H9 (cell line): ENCODE measurements at regions not wholly inside any gene's neighbourhood (a gene's known extent, or its start where the extent isn't known, plus 50 kb on each side); places are given as distances from the start of the nearest gene placed in this dataset.

Experiments used
- DNase-seq: peaks from one replicate; pipeline ENCODE4 v3.0.0-alpha.2; 2017
- H2AFZ ChIP-seq: one replicate; pipeline ENCODE4 v1.6.1; 2013; ENCODE audit warnings: mild to moderate bottlenecking, low read length, control low read depth, moderate library complexity
- H2AK5ac ChIP-seq: 2 replicates; pipeline ENCODE4 v1.6.1; 2013; ENCODE audit warnings: low read length, control low read depth, mixed read lengths; ENCODE audit not compliant: insufficient read length
- H2BK120ac ChIP-seq: one replicate; pipeline ENCODE4 v1.6.1; 2013; ENCODE audit warnings: low read depth, mild to moderate bottlenecking, low read length, control low read depth, inconsistent platforms; ENCODE audit not compliant: poor library complexity, severe bottlenecking
- H2BK12ac ChIP-seq: 2 replicates; pipeline ENCODE4 v1.6.1; 2013; ENCODE audit warnings: low read length, control low read depth, mixed read lengths, low read depth; ENCODE audit not compliant: insufficient read length
- H2BK15ac ChIP-seq: 2 replicates; pipeline ENCODE4 v1.6.1; 2013; ENCODE audit warnings: low read depth, low read length, control low read depth
- H2BK20ac ChIP-seq: one replicate; pipeline ENCODE4 v1.6.1; 2013; ENCODE audit warnings: low read depth, mild to moderate bottlenecking, low read length, control low read depth, inconsistent platforms; ENCODE audit not compliant: poor library complexity, severe bottlenecking
- H2BK5ac ChIP-seq: 2 replicates; pipeline ENCODE4 v1.6.1; 2013; ENCODE audit warnings: low read length, control low read depth, mixed read lengths; ENCODE audit not compliant: insufficient read length
- H3K14ac ChIP-seq: 2 replicates; pipeline ENCODE4 v1.6.1; 2013; ENCODE audit warnings: low read length, control low read depth; ENCODE audit not compliant: insufficient read depth
- H3K18ac ChIP-seq: 2 replicates; pipeline ENCODE4 v1.6.1; 2013; ENCODE audit warnings: low read depth, mild to moderate bottlenecking, mixed read lengths, low read length, control low read depth; ENCODE audit not compliant: insufficient read length
- H3K23ac ChIP-seq: 2 replicates; pipeline ENCODE4 v1.6.1; 2013; ENCODE audit warnings: low read length, control low read depth, mixed read lengths, low read depth; ENCODE audit not compliant: insufficient read length
- H3K23me2 ChIP-seq: 2 replicates; pipeline ENCODE4 v1.6.1; 2013; ENCODE audit warnings: low read depth, mild to moderate bottlenecking, mixed read lengths, low read length, control low read depth; ENCODE audit not compliant: insufficient read length, poor library complexity, severe bottlenecking
- H3K27ac ChIP-seq: 2 replicates; pipeline ENCODE4 v1.5.1; 2013; ENCODE audit warnings: low read length, control low read depth, mixed read lengths, low read depth; ENCODE audit not compliant: insufficient read length
- H3K27me3 ChIP-seq: 2 replicates; pipeline ENCODE4 v1.6.1; 2013; ENCODE audit warnings: low read length, control low read depth, inconsistent platforms; ENCODE audit not compliant: insufficient read depth
- H3K4ac ChIP-seq: 2 replicates; pipeline ENCODE4 v1.6.1; 2013; ENCODE audit warnings: low read depth, mild to moderate bottlenecking, control low read depth, inconsistent platforms, low read length, moderate library complexity
- H3K4me1 ChIP-seq: 2 replicates; pipeline ENCODE4 v1.6.1; 2013; ENCODE audit warnings: low read length, control low read depth, inconsistent platforms; ENCODE audit not compliant: insufficient read depth
- H3K4me2 ChIP-seq: 2 replicates; pipeline ENCODE4 v1.6.1; 2013; ENCODE audit warnings: low read length, control low read depth, mixed read lengths; ENCODE audit not compliant: insufficient read length, insufficient read depth
- H3K56ac ChIP-seq: 2 replicates; pipeline ENCODE4 v1.6.1; 2013; ENCODE audit warnings: low read depth, mild to moderate bottlenecking, mixed read lengths, low read length, control low read depth; ENCODE audit not compliant: insufficient read length
- H3K79me1 ChIP-seq: 2 replicates; pipeline ENCODE4 v1.6.1; 2013; ENCODE audit warnings: low read depth, mild to moderate bottlenecking, moderate library complexity, low read length, control low read depth, inconsistent platforms; ENCODE audit not compliant: insufficient read depth, poor library complexity, severe bottlenecking
- H3K79me2 ChIP-seq: 2 replicates; pipeline ENCODE4 v1.6.1; 2013; ENCODE audit warnings: low read length, control low read depth, inconsistent platforms; ENCODE audit not compliant: insufficient read depth
- H3K9ac ChIP-seq: 2 replicates; pipeline ENCODE4 v1.6.1; 2013; ENCODE audit warnings: low read length, control low read depth, mixed read lengths; ENCODE audit not compliant: insufficient read length; ENCODE audit errors: extremely low read depth
- H3K9me3 ChIP-seq: one replicate; pipeline ENCODE4 v1.6.1; 2013; ENCODE audit warnings: low read depth, low read length, inconsistent platforms; ENCODE audit not compliant: control insufficient read depth
- H3T11ph ChIP-seq: one replicate; pipeline ENCODE4 v1.6.1; 2013; ENCODE audit warnings: mild to moderate bottlenecking, low read length, control low read depth, inconsistent platforms
- H4K20me1 ChIP-seq: one replicate; pipeline ENCODE4 v1.6.1; 2013; ENCODE audit not compliant: control insufficient read depth, insufficient read length, insufficient read depth
- H4K5ac ChIP-seq: 2 replicates; pipeline ENCODE4 v1.6.1; 2013; ENCODE audit warnings: low read depth, mild to moderate bottlenecking, mixed read lengths, low read length, control low read depth; ENCODE audit not compliant: insufficient read length
- H4K8ac ChIP-seq: replicated peaks from 2 replicates; pipeline ENCODE4 v1.6.1; 2013; ENCODE audit warnings: low read length, control low read depth, mixed read lengths, low read depth; ENCODE audit not compliant: insufficient read length
- H4K91ac ChIP-seq: 2 replicates; pipeline ENCODE4 v1.6.1; 2013; ENCODE audit warnings: low read depth, mild to moderate bottlenecking, moderate library complexity, mixed read lengths, low read length, control low read depth; ENCODE audit not compliant: insufficient read length
- H3K27ac Mint-ChIP-seq, 3 experiments: 2 replicates in 2 of 3; 3 replicates in 1 of 3; pipeline ENCODE4 v1.8.0; 2020 to 2021; ENCODE audit warnings: mixed read lengths in 3 of 3, mild to moderate bottlenecking in 1 of 3, moderate library complexity in 1 of 3
- H3K27me3 Mint-ChIP-seq: 2 replicates; pipeline ENCODE4 v1.8.0; 2021; ENCODE audit warnings: low read depth, mild to moderate bottlenecking, moderate library complexity, mixed read lengths
- H3K36me3 Mint-ChIP-seq, 3 experiments: 2 replicates in 2 of 3; 3 replicates in 1 of 3; pipeline ENCODE4 v1.8.0; 2020 to 2021; ENCODE audit warnings: low read depth in 3 of 3, mixed read lengths in 3 of 3; ENCODE audit not compliant: insufficient read depth in 1 of 3
- H3K4me1 Mint-ChIP-seq, 2 experiments: 2 replicates each; pipeline ENCODE4 v1.8.0; 2020; ENCODE audit warnings: mixed read lengths in 2 of 2
- H3K4me3 Mint-ChIP-seq, 2 experiments: 2 replicates in 1 of 2; 3 replicates in 1 of 2; pipeline ENCODE4 v1.8.0; 2020 to 2021; ENCODE audit warnings: mild to moderate bottlenecking in 2 of 2, mixed read lengths in 2 of 2, moderate library complexity in 1 of 2
- H3K9me3 Mint-ChIP-seq, 2 experiments: 2 replicates in 1 of 2; 3 replicates in 1 of 2; pipeline ENCODE4 v1.8.0; 2020; ENCODE audit warnings: mild to moderate bottlenecking in 2 of 2, mixed read lengths in 2 of 2, moderate library complexity in 1 of 2
- TF ChIP-seq, protein P1 (sequence below): fragments of 200-600 bp; sonication (generic); conservative IDR thresholded peaks from 3 replicates; pipeline ENCODE4 v1.8.0; 2021; ENCODE audit warnings: antibody characterized with exemption, mild to moderate bottlenecking

DNA sequence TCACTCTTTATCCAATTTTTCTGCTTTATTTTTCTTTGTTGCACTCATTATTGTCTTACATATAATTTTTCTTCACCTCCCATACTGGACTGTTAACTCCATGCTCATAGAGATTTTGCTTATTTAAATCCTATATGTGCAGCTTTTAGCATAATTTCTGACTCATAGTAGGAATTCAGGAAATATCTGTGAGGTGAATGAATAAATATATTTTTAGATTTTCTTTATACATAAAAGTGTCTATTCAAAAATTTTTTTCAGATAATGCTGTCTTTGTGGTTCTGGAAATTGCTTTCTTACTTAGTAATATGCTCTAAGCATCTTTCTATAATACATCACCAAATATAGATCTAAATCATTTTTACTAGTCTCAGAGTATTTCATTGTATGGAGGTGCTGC, 191.8 kb upstream of the SUCLG2 start:
- Histone ChIP-seq H3K27ac (no peak overlapping the region), H3K23me2 (no peaks in the 10 kb centered on the region), H2BK120ac (no peak overlapping the region), H3K4ac (no peak overlapping the region), H3K9ac (no peak overlapping the region), H2BK5ac (no peak overlapping the region), H2BK15ac (no peak overlapping the region), H3K79me1 (no peaks in the 10 kb centered on the region), H2AK5ac (no peak overlapping the region), H2AFZ (no peak overlapping the region), H4K91ac (no peak overlapping the region), H3K9me3 (no peaks in the 10 kb centered on the region), H3K4me1 (no peaks in the 10 kb centered on the region), H3K56ac (no peak overlapping the region), H3K27me3 (no peaks in the 10 kb centered on the region), H3K79me2 (no peaks in the 10 kb centered on the region), H3K4me2 (no peak overlapping the region), H2BK20ac (no peak overlapping the region), H4K5ac (no peak overlapping the region), H3K18ac (no peak overlapping the region), H3T11ph (no peak overlapping the region), H3K23ac (no peak overlapping the region), H4K8ac (no peak overlapping the region), H3K14ac (no peak overlapping the region), H4K20me1 (no peaks in the 10 kb centered on the region), H2BK12ac (no peak overlapping the region)
- Mint-ChIP-seq H3K4me1 (no peaks in the 10 kb centered on the region), H3K27ac (no peak overlapping the region), H3K4me3 (no peak overlapping the region), H3K36me3 (no peaks in the 10 kb centered on the region), H3K9me3 (no peaks in the 10 kb centered on the region), H3K27me3 (no peaks in the 10 kb centered on the region)
- no peak for DNase-seq
- TF ChIP-seq, protein P1, sequence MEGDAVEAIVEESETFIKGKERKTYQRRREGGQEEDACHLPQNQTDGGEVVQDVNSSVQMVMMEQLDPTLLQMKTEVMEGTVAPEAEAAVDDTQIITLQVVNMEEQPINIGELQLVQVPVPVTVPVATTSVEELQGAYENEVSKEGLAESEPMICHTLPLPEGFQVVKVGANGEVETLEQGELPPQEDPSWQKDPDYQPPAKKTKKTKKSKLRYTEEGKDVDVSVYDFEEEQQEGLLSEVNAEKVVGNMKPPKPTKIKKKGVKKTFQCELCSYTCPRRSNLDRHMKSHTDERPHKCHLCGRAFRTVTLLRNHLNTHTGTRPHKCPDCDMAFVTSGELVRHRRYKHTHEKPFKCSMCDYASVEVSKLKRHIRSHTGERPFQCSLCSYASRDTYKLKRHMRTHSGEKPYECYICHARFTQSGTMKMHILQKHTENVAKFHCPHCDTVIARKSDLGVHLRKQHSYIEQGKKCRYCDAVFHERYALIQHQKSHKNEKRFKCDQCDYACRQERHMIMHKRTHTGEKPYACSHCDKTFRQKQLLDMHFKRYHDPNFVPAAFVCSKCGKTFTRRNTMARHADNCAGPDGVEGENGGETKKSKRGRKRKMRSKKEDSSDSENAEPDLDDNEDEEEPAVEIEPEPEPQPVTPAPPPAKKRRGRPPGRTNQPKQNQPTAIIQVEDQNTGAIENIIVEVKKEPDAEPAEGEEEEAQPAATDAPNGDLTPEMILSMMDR, result no peak
